H54 (cell line): ENCODE measurements at regions not wholly inside any gene's neighbourhood (a gene's known extent, or its start where the extent isn't known, plus 50 kb on each side); places are given as distances from the start of the nearest gene placed in this dataset.

Experiments used
- DNase-seq: peaks from one replicate; pipeline ENCODE4 v3.0.0; 2011; ENCODE audit warnings: low spot score, mixed read lengths; ENCODE audit not compliant: insufficient read length
- FAIRE-seq: peaks from 3 replicates; lab custom pipeline; 2011; peaks lifted over from hg19 to GRCh38; lab: Jason Lieb, UNC
- POLR2A ChIP-seq: IDR thresholded peaks from 2 replicates; pipeline ENCODE4 v1.6.1; 2011; ENCODE audit warnings: low read depth, mild to moderate bottlenecking, low read length

DNA sequence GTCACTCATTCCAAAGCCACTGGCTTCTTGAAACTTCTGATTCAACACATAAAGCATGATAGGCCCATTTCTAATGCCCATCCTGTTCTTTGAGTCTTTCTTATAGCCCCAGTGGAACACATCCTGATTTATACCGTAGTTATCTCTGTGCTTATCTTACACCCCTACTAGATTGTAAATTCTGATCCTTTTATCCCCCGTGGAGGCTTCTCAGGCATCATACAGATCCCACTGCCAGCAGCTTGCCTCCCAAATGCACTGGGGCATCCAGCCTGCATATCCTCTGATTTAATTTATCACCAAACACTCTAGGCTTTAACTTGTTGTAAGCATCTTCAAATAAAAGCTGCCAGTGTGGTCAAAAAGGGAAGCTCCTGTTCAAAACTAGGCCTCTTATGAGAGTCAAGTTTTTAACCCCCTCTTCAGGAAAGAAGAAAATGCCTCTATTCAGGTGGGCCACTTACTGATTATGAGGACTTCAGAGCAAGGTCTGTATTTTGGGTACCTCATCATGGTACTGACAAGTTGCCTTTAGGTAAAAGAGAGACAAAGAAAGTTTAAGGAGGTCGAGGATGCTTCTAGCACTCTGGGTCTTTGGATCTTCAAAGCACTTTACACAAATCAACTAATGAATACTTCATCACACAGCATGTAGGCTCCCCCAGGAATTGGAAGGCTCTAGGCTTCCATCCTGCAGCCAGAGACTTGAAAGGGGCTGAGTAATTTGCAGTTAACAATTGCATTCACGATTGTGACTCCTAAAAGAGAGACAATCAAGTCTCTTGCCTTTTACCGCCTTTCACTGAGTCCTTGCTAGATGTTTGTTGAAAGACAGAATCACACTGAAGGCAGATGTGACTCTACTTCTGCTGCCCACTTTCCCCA, 95.8 kb upstream of the LDB2 start:
- FAIRE-seq (no peak), DNase-seq (no peak)
- no peak for TF ChIP-seq POLR2A

- FAIRE-seq (no peak), DNase-seq (no peak)
- TF ChIP-seq POLR2A, result no peak
Measured at GRCh38 chr4:16992566-16993225, 94.3 kb upstream of the LDB2 start.

GRCh38 chr4:16991450-16991849, 93.0 kb upstream of the LDB2 start:
- TF ChIP-seq POLR2A, result no peak
- FAIRE-seq (no peak), DNase-seq (no peak)

GRCh38 chr4:16989371-16989770, 90.9 kb upstream of the LDB2 start:
- no peak for DNase-seq
- FAIRE-seq, result no peak
- TF ChIP-seq POLR2A, result no peak

- DNase-seq, result no peak
- no peak for FAIRE-seq
- TF ChIP-seq POLR2A, result no peak
Measured at GRCh38 chr4:16988814-16989213, 90.4 kb upstream of the LDB2 start.

DNA sequence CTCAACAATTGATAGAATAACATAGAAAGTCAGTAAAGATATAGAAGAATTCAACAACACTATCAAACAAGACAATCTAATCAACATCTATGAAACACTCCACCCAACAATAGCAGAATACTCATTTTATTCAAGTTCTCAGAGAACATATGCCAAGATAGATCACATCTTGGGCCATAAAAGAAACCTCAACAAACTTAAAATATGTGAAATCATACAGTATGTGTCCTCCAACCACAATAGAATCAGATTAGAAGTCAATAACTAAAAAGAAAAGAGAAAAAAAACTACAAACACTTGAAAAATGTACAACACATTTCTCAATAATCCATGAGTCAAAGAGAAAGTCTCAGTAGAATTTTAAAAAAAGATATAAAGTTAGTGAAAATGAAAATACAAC, 78.6 kb upstream of the LDB2 start:
- DNase-seq (no peak), FAIRE-seq (no peak)
- no peak for TF ChIP-seq POLR2A

DNA sequence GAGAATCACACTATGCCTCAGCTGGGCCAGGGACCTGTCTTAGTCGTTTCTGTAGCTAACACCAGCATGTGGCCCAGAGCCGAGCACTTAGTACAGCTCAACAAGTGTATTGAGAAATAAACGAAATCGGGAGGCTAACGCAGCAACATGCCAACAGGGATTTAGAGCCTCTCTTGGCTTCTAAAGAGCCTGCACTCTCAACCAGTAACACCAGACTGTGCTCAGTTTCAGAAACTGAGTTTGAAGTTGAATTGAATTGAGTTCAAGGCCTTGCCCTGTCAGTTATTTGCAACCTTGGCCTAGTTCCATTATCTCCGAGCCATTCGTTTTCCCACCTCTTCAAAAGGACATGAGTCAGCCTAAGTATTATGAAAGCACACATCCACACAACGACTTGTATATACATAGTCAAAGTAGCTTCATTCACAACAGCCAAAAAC, 71.3 kb upstream of the LDB2 start:
- DNase-seq, result no peak
- no peak for FAIRE-seq

DNA sequence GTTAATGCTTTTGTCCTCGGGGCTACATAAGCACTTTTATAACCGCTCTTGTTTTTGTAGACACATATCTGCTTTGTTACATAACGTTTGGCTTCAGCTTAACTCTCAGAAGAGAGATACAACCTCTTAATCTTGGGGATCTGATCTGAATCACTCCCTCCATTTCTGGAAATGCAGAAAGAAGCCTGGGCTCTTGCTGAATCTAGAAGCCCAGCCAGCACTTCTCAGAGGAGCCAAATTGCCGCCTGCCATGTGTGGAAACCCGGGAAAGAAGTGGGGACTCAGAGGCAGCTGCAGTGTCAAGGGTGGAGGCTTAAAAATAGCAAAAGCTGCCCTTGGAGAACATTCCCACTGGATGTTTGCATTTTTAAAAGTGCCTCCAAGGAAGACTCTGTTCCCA, 69.3 kb upstream of the LDB2 start:
- no peak for DNase-seq

More for the DNA sequence above, 71.3 kb upstream of the LDB2 start:
- no peak for TF ChIP-seq POLR2A

GRCh38 chr4:16959305-16959704, 60.9 kb upstream of the LDB2 start:
- no peak for DNase-seq
- TF ChIP-seq POLR2A, result no peak
- FAIRE-seq, result no peak

More for the DNA sequence above, 69.3 kb upstream of the LDB2 start:
- FAIRE-seq, result no peak
- TF ChIP-seq POLR2A, result no peak

GRCh38 chr4:16952896-16953630, 54.6 kb upstream of the LDB2 start:
- DNase-seq (no peak), FAIRE-seq (no peak)
- no peak for TF ChIP-seq POLR2A

DNA sequence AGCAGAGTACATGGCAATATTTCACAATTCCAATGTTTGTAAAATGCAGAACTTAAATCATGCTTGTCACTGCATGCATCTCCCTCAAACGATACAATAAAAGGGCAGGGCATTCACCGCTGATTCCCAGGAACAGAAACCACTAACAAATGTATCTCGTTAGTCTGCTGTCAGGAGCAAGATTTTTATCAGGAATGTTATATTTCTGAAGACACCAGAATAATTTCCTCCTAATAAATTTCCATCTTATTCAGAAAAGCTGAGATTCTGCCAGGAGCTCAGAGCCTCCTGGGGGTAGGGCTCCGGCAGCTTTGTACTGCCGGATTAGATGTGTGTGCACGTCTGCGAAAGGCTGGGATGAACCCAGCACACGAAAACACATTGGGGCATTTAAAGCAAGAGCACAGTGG, 54.0 kb upstream of the LDB2 start:
- FAIRE-seq, result no peak
- TF ChIP-seq POLR2A, result no peak

More for the DNA sequence above, 54.0 kb upstream of the LDB2 start:
- no peak for DNase-seq
